ENCODE measurements at regions not wholly inside any gene's neighbourhood (a gene's known extent, or its start where the extent isn't known, plus 50 kb on each side); places are given as distances from the start of the nearest gene placed in this dataset.

GRCh38 chr4:9600246-9600645, 156.0 kb downstream of the DEFB131A start:
- TF ChIP-seq CTCF (IDR thresholded peaks at IDR 0.05; ENCODE audit: poor library complexity, severe bottlenecking) (no peak), POLR2AphosphoS5 (IDR thresholded peaks at IDR 0.05) (no peak), TAF1 (IDR thresholded peaks at IDR 0.05; ENCODE audit: low read depth) (no peak), EZH2 (IDR thresholded peaks at IDR 0.05; ENCODE audit: borderline replicate concordance, insufficient read depth, low read length, poor library complexity, severe bottlenecking) (no peak)
